Neural progenitor cell (in vitro differentiated cells): ENCODE measurements at regions not wholly inside any gene's neighbourhood (a gene's known extent, or its start where the extent isn't known, plus 50 kb on each side); places are given as distances from the start of the nearest gene placed in this dataset.

ENCODE experiments used
- CTCF ChIP-seq: fragments of 200-600 bp; sonication (generic); IDR thresholded peaks from 2 replicates; pipeline ENCODE4 v1.5.1; 2017; ENCODE audit warnings: antibody characterized with exemption, mild to moderate bottlenecking
- EZH2 ChIP-seq: fragments of 200-600 bp; sonication (generic); IDR thresholded peaks from 2 replicates; pipeline ENCODE4 v1.6.1; 2017; ENCODE audit warnings: antibody characterized with exemption, mild to moderate bottlenecking, moderate library complexity
- EZH2phosphoT487 ChIP-seq: fragments of 200-600 bp; sonication (generic); IDR thresholded peaks from 2 replicates; pipeline ENCODE4 v1.6.1; 2017; ENCODE audit warnings: antibody characterized with exemption

- TF ChIP-seq EZH2 (no peak), CTCF (no peak), EZH2phosphoT487 (no peak)
These were observed 421.0 kb upstream of the THRB start for GRCh38 chr3:24915639-24916038.
